Endodermal cell (in vitro differentiated cells): ENCODE measurements at regions not wholly inside any gene's neighbourhood (a gene's known extent, or its start where the extent isn't known, plus 50 kb on each side); places are given as distances from the start of the nearest gene placed in this dataset.

Source experiments
- DNase-seq: peaks from one replicate; pipeline ENCODE4 v3.0.0-alpha.2; 2017
- H3K27ac ChIP-seq: 2 replicates; pipeline ENCODE4 v1.5.1; 2013; ENCODE audit warnings: mild to moderate bottlenecking, low read depth, low read length, moderate library complexity
- H3K27me3 ChIP-seq: 2 replicates; pipeline ENCODE4 v1.6.1; 2013; ENCODE audit warnings: mild to moderate bottlenecking, low read length, moderate library complexity; ENCODE audit not compliant: insufficient read depth, control insufficient read depth, poor library complexity, severe bottlenecking
- H3K36me3 ChIP-seq: 2 replicates; pipeline ENCODE4 v1.7.0; 2013; ENCODE audit warnings: mild to moderate bottlenecking, low read length, moderate library complexity; ENCODE audit not compliant: control insufficient read depth, insufficient read depth
- H3K4me1 ChIP-seq: one replicate; pipeline ENCODE4 v1.7.0; 2013; ENCODE audit warnings: low read length; ENCODE audit not compliant: control insufficient read depth, insufficient read depth
- H3K4me3 ChIP-seq: 2 replicates; pipeline ENCODE4 v1.5.1; 2013; ENCODE audit warnings: mild to moderate bottlenecking, low read length, moderate library complexity
- H3K9ac ChIP-seq: 2 replicates; pipeline ENCODE4 v1.6.1; 2013; ENCODE audit warnings: mild to moderate bottlenecking, low read length, moderate library complexity; ENCODE audit not compliant: poor library complexity, severe bottlenecking; ENCODE audit errors: extremely low read depth
- H3K9me3 ChIP-seq: 2 replicates; pipeline ENCODE4 v1.6.1; 2013; ENCODE audit warnings: mild to moderate bottlenecking, low read length, moderate library complexity; ENCODE audit not compliant: control insufficient read depth
- H3K27ac Mint-ChIP-seq: 2 replicates; pipeline ENCODE4 v1.8.0; 2020; ENCODE audit warnings: mixed read lengths
- H3K27me3 Mint-ChIP-seq: 2 replicates; pipeline ENCODE4 v1.8.0; 2021; ENCODE audit warnings: mild to moderate bottlenecking, mixed read lengths; ENCODE audit not compliant: insufficient read depth
- H3K36me3 Mint-ChIP-seq: 2 replicates; pipeline ENCODE4 v1.8.0; 2020; ENCODE audit warnings: low read depth, mixed read lengths
- H3K4me1 Mint-ChIP-seq: 2 replicates; pipeline ENCODE4 v1.8.0; 2020; ENCODE audit warnings: mixed read lengths
- H3K4me3 Mint-ChIP-seq: 2 replicates; pipeline ENCODE4 v1.8.0; 2020; ENCODE audit warnings: mild to moderate bottlenecking, moderate library complexity, mixed read lengths
- H3K9me3 Mint-ChIP-seq: 2 replicates; pipeline ENCODE4 v1.8.0; 2020; ENCODE audit warnings: mild to moderate bottlenecking, mixed read lengths
- CTCF ChIP-seq: fragments of 200-600 bp; sonication (generic); conservative IDR thresholded peaks from 2 replicates; pipeline ENCODE4 v1.5.0; 2021; ENCODE audit warnings: antibody characterized with exemption, mild to moderate bottlenecking
- WGBS, 2 experiments: methylation state at CpG; one replicate each; pipeline versions ENCODE4 v1.1.5 to v1.1.7; 2013; ENCODE audit warnings: missing lambda C conversion rate in 2 of 2, mixed read lengths in 1 of 2; ENCODE audit not compliant: insufficient coverage in 1 of 2, insufficient read length in 1 of 2; 5-methylcytosine and 5-hydroxymethylcytosine counted together

DNA sequence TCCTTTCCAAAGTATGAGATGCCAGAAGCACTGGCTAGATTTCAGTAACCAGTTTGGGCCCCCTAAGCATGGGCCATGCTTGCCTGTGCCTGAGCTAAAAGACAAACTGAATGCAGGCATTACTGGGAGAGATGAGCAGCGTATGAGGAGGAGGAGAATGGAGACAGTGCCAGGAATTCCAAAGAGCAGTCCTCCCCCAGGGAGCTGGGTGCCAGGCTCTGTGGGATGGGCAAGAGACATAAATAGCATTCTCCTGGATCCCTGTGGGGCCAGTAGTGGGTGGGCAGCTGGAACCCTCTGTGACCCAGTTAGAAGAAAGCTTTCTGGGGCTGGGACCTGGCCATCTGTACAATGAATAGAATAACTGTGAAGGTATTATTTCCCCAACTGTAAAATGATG lies 235.6 kb downstream of the KCNA4 start:
- Histone ChIP-seq H3K36me3 (no peaks in the 10 kb centered on the region), H3K27ac (peak overlapping the region; percentile 64), H3K4me1 (no peaks in the 10 kb centered on the region), H3K9me3 (no peaks in the 10 kb centered on the region), H3K9ac (no peak overlapping the region), H3K4me3 (no peak overlapping the region), H3K27me3 (no peaks in the 10 kb centered on the region)
- no peak for DNase-seq
- H3K4me3 Mint-ChIP-seq: no peak overlapping the region
- no peaks in the 10 kb centered on the region for H3K4me1 Mint-ChIP-seq
- no peaks in the 10 kb centered on the region for H3K9me3 Mint-ChIP-seq
- 79 to 100% methylated on average over 1 of the region's 1 CpG for WGBS, 2 experiments
- H3K36me3 Mint-ChIP-seq: no peaks in the 10 kb centered on the region
- H3K27ac Mint-ChIP-seq: no peak overlapping the region
- TF ChIP-seq CTCF: no peak
- H3K27me3 Mint-ChIP-seq: peaks cover 2% of the 10 kb centered on the region

DNA sequence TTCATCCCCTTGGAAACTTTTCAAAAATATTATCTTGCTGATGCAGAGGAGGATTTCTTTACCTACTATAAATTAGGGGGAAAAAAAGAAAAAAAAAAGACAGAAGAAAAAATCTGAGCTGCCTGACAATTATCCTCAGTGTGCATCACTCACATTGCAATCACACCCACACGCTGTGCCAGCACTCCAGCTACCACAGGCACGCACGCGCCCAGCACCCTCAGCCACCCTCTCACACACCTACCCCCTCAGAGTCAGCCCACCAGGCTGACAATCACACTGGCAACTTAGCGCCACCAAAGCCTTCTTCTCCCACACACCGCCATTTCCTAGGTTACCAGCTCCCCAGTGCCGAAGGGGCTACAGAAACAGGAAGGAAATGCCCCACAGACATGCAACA lies 236.1 kb downstream of the KCNA4 start:
- no peaks in the 10 kb centered on the region for H3K36me3 Mint-ChIP-seq
- H3K9me3 ChIP-seq: no peaks in the 10 kb centered on the region
- H3K4me3 Mint-ChIP-seq: no peak overlapping the region
- H3K4me3 ChIP-seq: no peak overlapping the region
- TF ChIP-seq CTCF: no peak
- no peaks in the 10 kb centered on the region for H3K4me1 ChIP-seq
- H3K4me1 Mint-ChIP-seq: no peaks in the 10 kb centered on the region
- WGBS, 2 experiments: 82% methylated on average over 7 of the region's 7 CpGs; no CpG with 5 or more reads in 1 of the 2 experiments
- H3K27ac ChIP-seq: peak overlapping the region; percentile 64
- no peaks in the 10 kb centered on the region for H3K27me3 ChIP-seq
- peaks cover 2% of the 10 kb centered on the region for H3K27me3 Mint-ChIP-seq
- H3K27ac Mint-ChIP-seq: no peak overlapping the region
- H3K36me3 ChIP-seq: no peaks in the 10 kb centered on the region
- no peak for DNase-seq
- no peak overlapping the region for H3K9ac ChIP-seq
- no peaks in the 10 kb centered on the region for H3K9me3 Mint-ChIP-seq

DNA sequence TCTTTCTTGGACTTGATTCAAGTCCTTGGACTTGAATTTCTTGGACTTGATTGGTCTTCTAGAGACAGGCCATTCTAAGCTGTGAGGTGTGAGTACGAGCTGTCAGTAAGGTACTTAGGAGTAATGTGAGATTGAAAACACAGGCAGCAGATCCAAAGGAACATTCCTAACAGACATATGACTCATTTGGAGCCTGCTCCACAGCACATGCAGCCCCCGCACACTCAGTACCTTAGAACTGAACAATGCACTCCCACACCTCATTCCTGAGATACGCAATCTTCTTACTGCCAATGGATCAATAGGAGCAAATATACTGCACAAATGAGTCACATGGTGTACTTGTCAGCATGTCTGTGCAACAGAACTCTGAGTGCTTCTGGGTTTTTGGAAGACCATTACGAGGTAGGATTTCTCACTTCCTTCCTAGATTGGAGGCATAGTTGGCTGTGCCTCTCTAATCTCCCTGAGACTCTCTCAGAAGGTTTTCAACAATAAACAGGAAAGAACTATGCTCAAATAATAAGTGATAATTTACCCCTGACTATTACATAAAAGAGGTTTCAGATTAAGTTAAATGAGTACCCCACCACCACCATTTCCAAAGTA lies 243.1 kb downstream of the KCNA4 start:
- H3K9me3 Mint-ChIP-seq: peaks cover 20% of the 10 kb centered on the region
- H3K9ac ChIP-seq: no peak overlapping the region
- H3K36me3 ChIP-seq: no peaks in the 10 kb centered on the region
- H3K36me3 Mint-ChIP-seq: no peaks in the 10 kb centered on the region
- no peak for TF ChIP-seq CTCF
- no peak overlapping the region for H3K4me3 ChIP-seq
- no peak overlapping the region for H3K27ac ChIP-seq
- H3K27me3 Mint-ChIP-seq: no peaks in the 10 kb centered on the region
- H3K4me1 Mint-ChIP-seq: no peaks in the 10 kb centered on the region
- no peak overlapping the region for H3K27ac Mint-ChIP-seq
- WGBS, 2 experiments: 94 to 96% methylated on average over 2 to 4 of the region's 4 CpGs
- no peak overlapping the region for H3K4me3 Mint-ChIP-seq
- DNase-seq: no peak
- no peaks in the 10 kb centered on the region for H3K4me1 ChIP-seq
- H3K27me3 ChIP-seq: no peaks in the 10 kb centered on the region
- H3K9me3 ChIP-seq: peaks cover 11% of the 10 kb centered on the region
